Upper lobe of right lung (tissue), 1 donor: ENCODE measurements at regions not wholly inside any gene's neighbourhood (a gene's known extent, or its start where the extent isn't known, plus 50 kb on each side); places are given as distances from the start of the nearest gene placed in this dataset.

ENCODE experiments used
- ATAC-seq: fragments of 200-7000 bp; cut with Tn5 transposase; one replicate; pipeline ENCODE4 v1.9.1; 2020; ENCODE audit warnings: mild to moderate bottlenecking, moderate library complexity
- DNase-seq: peaks from one replicate; pipeline ENCODE4 v3.0.0-alpha.2; 2020
- H3K27ac ChIP-seq: fragments of 200-600 bp; one replicate; pipeline ENCODE4 v1.8.0; 2022
- H3K27me3 ChIP-seq: fragments of 200-600 bp; one replicate; pipeline ENCODE4 v1.8.0; 2022; ENCODE audit warnings: mild to moderate bottlenecking
- H3K36me3 ChIP-seq: fragments of 200-600 bp; one replicate; pipeline ENCODE4 v1.8.0; 2022
- H3K4me1 ChIP-seq: fragments of 200-600 bp; one replicate; pipeline ENCODE4 v1.8.0; 2022
- H3K4me3 ChIP-seq: fragments of 200-600 bp; one replicate; pipeline ENCODE4 v1.8.0; 2022; ENCODE audit warnings: mild to moderate bottlenecking
- H3K9me3 ChIP-seq: fragments of 200-600 bp; one replicate; pipeline ENCODE4 v1.8.0; 2022
- CTCF ChIP-seq: fragments of 200-600 bp; IDR thresholded peaks from one replicate; pipeline ENCODE4 v1.8.0; 2022; ENCODE audit warnings: antibody characterized with exemption
- intact Hi-C: fragments of 100-400 bp; cut with DNase I; formaldehyde crosslinking; loops from one replicate; pipeline ENCODE4 v1.11.0; 2022
- donor health status: DM: no; HTN: yes; CAD: no; lungs with severe emphysema.

DNA sequence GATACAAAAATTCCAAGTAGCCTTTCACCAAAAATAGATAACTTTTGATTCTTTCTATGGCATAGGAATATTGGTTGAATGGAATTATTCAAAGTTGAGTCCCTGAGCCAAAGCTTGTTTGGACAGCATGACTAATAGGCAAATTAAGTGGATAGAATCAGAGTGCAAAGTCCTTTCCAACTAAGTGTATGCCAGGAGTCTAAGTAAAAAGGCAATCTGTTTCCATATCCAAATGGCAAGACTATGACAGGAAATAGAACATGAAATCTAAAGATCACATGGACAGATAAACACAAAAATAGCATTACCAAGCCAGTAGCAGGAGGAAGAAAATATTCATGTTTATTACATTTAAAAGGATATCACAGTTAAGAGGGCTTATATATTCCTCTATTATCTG lies 804.6 kb downstream of the SLITRK6 start:
- no peaks in the 10 kb centered on the region for H3K27me3 ChIP-seq
- TF ChIP-seq CTCF = no peak
- H3K4me3 ChIP-seq = no peak overlapping the region
- DNase-seq (no peak), ATAC-seq (no peak)
- no peaks in the 10 kb centered on the region for H3K9me3 ChIP-seq
- intact Hi-C loops = no loop called here
- H3K36me3 ChIP-seq = no peaks in the 10 kb centered on the region
- no peaks in the 10 kb centered on the region for H3K4me1 ChIP-seq
- H3K27ac ChIP-seq = no peak overlapping the region

DNA sequence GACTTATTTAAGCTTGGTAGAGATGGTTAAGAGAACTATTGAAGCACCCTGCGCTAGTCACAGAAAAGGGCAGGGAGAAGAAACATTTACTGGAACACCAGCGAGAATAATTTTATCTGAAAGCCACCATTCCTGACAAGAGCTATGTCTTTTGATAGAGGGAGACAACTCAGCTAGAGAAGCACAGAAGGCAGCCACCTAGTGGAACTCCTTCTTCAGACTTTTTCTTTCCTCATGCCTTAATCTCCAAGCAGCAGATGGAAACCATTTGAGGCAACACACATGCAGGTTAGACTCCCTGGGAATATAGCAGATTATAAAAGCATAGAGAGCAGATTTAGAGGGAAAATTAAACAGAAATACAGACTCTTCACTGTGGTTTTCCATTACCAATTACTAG lies 813.4 kb downstream of the SLITRK6 start:
- no peaks in the 10 kb centered on the region for H3K9me3 ChIP-seq
- no peaks in the 10 kb centered on the region for H3K36me3 ChIP-seq
- no peak for DNase-seq
- no peak for TF ChIP-seq CTCF
- intact Hi-C loops = no loop called here
- no peak overlapping the region for H3K27ac ChIP-seq
- no peaks in the 10 kb centered on the region for H3K27me3 ChIP-seq
- no peak overlapping the region for H3K4me3 ChIP-seq
- no peak for ATAC-seq
- no peaks in the 10 kb centered on the region for H3K4me1 ChIP-seq

DNA sequence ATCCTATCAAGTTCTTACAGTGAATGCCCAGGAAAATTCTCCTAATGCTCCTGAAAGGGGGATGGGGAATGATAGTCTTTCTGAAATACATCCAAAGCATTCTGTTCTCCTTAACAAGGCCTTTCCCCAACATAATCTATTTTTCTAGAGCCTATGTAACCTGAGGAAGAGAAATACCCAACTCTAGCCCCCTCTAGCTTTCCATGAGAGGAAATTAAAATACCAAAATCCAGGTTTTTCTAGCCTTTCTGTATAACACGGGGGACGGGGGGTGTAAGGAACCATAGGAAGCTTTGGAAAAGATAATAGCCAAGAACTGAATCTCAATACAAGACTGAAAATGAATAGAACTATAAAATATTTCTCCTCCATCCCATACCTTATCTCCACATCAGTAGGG lies 815.9 kb downstream of the SLITRK6 start:
- no peaks in the 10 kb centered on the region for H3K9me3 ChIP-seq
- no peaks in the 10 kb centered on the region for H3K36me3 ChIP-seq
- intact Hi-C loops = no loop called here
- no peak for DNase-seq
- TF ChIP-seq CTCF = no peak
- no peak overlapping the region for H3K27ac ChIP-seq
- no peaks in the 10 kb centered on the region for H3K27me3 ChIP-seq
- no peak overlapping the region for H3K4me3 ChIP-seq
- no peak for ATAC-seq
- H3K4me1 ChIP-seq = no peaks in the 10 kb centered on the region

- TF ChIP-seq CTCF = no peak
- no peak overlapping the region for H3K4me3 ChIP-seq
- no peaks in the 10 kb centered on the region for H3K36me3 ChIP-seq
- H3K4me1 ChIP-seq = no peaks in the 10 kb centered on the region
- ATAC-seq (no peak), DNase-seq (no peak)
- H3K27me3 ChIP-seq = no peaks in the 10 kb centered on the region
- intact Hi-C loops = no loop called here
- H3K9me3 ChIP-seq = no peaks in the 10 kb centered on the region
- H3K27ac ChIP-seq = no peak overlapping the region
Observed at GRCh38 chr13:84980571-84980970, 818.6 kb downstream of the SLITRK6 start.

- Histone ChIP-seq H3K27me3 (no peaks in the 10 kb centered on the region), H3K4me3 (no peak overlapping the region), H3K36me3 (no peaks in the 10 kb centered on the region), H3K9me3 (no peaks in the 10 kb centered on the region), H3K27ac (no peak overlapping the region), H3K4me1 (no peaks in the 10 kb centered on the region)
- no peak for TF ChIP-seq CTCF
- intact Hi-C loops = no loop called here
- no peak for ATAC-seq
- no peak for DNase-seq
Observed at GRCh38 chr13:84978851-84979250, 820.4 kb downstream of the SLITRK6 start.

DNA sequence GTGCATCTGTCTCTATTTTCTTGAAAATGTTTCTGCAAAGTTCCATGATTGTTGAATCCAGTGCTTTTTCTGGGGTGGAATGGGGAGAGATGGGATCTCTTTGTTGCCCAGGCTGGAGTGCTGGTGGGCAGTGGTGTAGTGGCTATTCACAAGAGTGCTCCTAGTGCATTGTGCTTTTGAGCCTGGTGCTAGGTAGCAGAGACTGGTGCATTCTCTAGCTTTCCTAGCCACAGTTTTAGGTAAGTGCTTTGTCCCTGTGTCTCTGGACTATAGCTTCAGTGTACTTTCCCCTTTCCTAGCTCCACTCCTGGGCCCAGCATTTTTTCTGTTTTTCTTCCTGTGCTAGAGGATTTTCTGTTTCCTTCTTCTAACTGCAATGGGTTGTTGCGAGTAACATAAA lies 825.6 kb downstream of the SLITRK6 start:
- DNase-seq (no peak), ATAC-seq (no peak)
- Histone ChIP-seq H3K4me3 (no peak overlapping the region), H3K36me3 (no peaks in the 10 kb centered on the region), H3K9me3 (no peaks in the 10 kb centered on the region), H3K27ac (no peak overlapping the region), H3K27me3 (no peaks in the 10 kb centered on the region), H3K4me1 (no peaks in the 10 kb centered on the region)
- no peak for TF ChIP-seq CTCF
- intact Hi-C loops = no loop called here
